ENCODE measurements at regions not wholly inside any gene's neighbourhood (a gene's known extent, or its start where the extent isn't known, plus 50 kb on each side); places are given as distances from the start of the nearest gene placed in this dataset.

DNA sequence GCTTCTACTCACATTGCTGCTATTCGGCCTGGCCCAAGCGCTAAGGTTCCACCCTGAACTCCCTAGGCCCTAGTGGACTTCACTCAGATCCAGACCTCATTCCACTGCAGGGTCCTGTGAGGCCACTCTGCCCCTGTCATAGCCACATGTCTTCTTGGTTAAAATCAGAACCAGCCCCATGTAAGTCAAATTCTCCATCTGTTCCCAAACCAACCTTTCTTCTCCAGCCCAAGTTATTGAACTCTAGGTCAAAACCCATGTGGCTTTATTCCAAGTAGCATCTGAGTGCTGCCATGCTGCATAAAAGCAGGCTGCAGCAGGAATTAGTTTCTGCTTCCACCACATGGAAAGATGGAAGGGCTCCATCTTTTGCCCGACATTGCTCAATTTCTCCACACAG, 281.2 kb downstream of the SNX13 start:
- no peak for TF ChIP-seq POLR2A (IDR thresholded peaks at IDR 0.05)
- no peak for TF ChIP-seq CTCF (IDR thresholded peaks at IDR 0.05)
